GM21737 (cell line): ENCODE measurements at regions not wholly inside any gene's neighbourhood (a gene's known extent, or its start where the extent isn't known, plus 50 kb on each side); places are given as distances from the start of the nearest gene placed in this dataset.

Source experiments
- ATAC-seq: cut with Tn5 transposase; IDR thresholded peaks from one replicate; pipeline ENCODE4 v1.9.1; 2021; ENCODE audit warnings: mild to moderate bottlenecking, moderate library complexity; ENCODE audit not compliant: unreplicated experiment

DNA sequence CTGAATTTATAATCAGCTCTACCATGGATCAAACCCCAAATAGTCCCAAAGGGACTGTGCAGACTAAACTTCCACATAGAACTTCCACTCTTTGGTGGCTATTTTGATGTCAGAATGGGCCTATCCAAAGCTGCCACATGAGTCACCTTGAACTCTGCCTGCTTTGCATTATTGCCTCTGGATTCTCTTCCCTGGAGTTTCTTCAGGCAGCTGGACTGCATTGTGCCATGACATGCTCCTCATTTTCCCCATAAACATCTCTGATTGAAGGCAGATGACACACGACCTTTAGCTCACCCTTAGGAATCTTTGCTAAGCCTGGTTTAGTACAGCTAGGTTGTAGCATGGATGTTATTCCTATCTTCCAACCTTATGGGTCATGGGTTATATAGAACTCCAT, 251.7 kb downstream of the FZD1 start:
- ATAC-seq = no peak

DNA sequence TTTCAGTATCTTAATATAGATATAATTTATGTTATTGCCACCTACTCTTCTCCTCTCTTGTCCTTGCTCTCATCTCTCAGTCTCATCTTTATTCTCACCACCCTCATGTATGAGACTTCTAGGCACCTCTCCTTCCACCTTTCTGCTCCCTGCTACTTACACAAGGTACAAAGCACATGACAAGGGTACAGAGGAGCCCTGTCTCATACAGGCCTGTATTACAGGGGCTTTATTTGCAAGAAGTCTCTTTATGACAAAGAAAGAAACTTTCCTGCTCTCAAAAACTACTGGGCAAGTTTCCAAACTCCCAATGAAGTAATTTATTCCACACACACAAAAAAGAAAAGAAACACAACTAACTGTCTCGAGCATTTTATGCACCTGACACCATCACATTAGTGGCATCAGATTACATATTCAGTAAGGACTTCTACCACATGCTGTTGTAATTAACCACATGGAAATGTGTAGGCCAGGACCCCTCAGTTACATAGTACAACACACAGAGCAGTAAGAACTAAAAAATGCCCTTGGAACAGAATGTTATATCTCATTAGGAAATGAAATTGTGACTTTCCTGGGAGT, 253.1 kb downstream of the FZD1 start:
- ATAC-seq = no peak

DNA sequence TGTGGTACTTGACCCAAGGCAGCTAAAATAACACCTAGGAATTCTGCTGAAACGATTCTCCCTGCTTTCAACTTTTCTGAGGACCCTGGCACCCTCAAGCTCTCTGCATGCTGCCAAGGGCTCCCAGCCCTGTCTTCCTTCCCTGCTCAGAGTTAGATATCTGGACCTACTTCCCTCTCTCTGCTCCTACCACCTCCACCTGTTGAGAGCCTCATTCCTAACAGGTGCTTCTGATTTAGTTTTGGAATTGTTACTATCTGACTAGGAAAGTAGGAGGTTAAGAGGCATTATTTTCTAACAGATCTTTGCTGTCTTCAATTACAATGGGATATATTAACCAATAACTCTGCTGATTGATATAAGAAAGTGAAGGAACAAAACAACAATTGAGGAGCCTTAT, 253.8 kb downstream of the FZD1 start:
- no peak for ATAC-seq

DNA sequence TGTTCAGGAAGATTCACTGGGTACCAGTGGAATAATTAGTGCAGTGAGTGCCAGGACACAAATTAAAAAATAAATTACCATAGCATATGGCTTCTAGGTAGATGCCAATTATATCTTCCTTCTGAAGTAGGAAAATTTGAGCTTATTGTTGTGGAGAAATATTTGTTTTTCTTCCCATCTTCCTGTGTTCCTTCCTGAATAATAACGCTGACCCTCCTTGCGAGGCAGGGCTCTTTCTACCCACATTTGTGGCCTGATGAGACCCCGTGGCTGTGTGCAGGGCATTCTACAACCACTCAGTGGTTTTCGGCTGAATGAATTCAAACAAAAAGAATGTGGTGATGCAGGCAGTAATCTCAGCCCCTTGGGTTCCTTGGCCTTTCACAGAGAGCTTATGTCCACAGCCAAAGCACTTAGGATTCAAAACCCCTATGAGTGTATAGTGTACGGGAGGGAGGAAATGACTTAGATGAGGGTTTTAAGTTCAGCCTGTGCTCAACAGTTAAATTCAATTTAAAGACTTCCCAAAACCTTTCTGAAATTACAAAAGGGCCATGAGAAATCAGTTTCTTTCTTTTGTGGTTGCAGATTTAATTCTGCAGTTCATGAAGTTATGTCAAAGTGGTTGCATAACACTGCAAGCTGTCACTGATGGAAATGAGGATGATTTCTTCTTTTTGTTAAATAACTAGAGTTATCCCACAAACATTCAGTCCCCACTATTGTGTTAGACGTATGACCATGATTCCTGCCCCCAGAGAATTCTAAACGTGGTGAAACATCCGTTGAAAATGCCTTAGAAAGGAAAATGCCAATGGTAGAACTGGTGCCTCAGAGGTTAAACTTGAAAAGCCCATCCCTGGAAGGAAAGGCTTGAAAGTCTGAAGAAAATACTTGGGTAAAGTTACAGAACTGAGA, 255.3 kb downstream of the FZD1 start:
- ATAC-seq = no peak

DNA sequence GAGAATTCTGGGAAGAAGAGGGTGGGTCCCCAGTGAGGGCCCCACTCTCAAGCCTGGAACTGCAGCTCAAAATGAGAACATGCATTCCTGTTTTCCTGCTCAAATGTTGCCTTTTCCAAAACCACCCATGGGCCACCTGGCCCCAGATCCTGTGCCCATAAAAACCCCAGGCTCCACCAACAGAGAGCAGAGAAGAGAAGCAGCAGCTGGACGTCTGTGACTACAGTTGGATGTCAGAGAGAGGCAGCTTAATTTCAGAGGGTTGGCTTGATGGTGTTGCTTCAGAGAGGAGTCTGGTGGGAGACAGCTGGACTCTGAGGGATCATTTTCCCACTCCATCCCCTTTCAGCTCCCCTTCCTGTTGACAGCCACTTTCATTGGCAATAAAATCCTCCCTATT, 256.4 kb downstream of the FZD1 start:
- ATAC-seq = no peak

DNA sequence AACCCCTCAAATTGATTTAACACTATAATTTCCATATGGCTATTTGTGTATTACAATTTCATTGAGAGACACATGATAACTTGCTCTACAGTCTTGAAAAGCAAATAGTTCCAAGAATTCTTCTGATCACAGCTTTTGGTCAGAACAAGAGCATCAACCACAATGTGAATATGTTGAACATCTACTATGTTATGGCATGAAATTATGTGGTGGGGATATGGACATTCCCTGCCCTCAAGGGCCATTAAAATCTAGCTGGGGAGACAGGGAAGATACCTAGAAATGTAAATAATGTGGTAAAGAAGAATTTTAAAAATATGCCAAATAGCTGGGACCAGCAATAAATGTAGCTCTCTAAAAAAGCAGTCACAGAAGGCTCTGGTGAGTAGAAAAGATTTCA, 262.2 kb downstream of the FZD1 start:
- ATAC-seq = no peak

DNA sequence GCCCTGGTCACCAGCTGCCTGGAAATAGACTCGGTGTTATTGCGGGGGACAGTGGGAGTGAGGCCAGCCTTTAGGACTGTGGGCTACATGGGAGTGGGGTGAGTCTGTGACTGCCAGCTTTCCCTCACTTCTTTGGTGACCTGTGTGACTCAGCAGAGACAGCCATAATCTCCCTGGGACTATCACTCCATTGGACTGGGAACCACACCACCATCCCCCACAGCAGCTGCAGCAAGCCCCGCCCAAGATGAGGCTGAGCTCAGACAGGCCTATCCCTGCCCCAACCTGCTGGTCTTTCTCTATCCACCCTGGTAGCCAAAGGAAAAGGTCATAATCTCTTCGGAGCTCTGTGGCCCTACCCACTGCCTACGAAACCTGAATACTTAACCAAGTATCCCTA, 263.2 kb downstream of the FZD1 start:
- ATAC-seq = no peak

DNA sequence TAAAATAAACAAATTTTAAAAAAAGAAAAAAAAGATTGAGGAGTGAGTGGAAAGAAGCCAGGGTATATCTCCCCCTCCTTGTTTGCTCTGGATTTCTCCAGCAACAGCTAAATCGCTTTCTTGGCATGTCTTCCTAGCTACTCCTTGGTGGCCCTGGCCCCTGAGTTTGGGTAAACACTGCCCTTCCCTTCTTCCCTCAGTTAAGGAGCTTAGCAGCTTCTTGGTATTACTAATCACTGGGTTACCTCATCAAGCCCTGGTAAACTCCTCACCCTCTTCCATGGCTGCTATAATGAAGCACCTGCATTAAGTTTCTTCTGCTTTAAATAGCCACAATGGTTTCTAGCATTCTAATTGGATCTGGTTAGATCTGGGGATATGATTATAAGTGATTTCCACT, 269.8 kb downstream of the FZD1 start:
- ATAC-seq = no peak

DNA sequence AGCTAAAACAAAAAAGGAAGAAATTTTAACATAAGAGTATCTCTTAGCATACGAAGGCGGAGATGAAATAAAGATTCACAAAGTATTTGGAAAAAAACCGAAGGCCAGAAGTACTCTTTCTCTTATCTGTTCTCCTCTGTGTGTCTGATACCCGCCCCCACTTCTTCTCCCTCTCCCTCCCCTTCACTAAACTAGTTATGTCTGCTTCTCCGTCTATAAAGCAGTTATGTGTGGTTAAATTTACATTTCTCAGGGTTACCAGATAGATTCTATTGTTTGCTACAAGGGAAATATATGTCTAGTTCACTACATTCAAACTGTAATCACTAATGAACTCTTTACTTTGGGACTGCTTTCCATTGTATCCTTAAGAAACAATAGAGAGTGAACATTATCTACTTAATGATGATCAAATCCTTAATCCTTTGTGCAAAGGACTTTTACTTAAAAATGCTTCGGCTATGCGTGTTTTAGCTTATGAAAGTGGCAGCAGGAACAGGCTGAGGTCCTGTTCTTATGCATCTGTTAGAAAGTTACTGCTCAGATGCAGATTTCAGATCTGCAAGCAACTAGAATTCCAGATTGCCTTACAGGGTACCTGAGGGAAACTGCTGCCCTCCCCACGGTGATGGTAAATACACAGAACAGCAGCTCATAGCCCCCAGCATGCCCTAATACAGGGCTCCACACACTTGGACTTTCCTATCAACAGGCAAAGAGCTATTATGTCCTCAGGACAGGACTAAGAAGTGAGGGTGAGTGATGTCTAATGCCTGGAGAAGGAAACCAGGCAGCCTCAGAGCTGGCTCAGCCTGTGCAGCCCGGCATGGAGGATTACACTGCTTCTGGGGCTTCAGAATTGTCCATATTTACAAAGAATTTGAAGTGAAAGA, 273.3 kb downstream of the FZD1 start:
- no peak for ATAC-seq

DNA sequence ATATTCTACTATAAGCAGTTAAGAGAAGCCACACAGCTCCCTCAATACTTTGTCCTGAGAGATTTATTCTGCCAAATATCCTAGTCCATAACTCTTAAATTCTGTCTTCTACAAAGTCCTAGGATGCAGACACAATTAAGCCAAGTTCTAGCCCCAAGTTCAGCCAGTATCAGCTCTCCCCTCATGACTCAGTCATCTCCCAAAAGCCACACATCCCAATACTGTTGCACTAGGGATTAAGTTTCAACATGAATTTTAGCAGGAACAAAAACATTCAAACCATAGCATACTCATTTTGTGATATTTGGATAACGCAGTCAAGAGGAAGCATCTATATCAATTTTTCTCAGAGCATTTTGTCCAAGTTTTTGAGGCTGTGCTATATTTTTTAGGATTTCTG, 277.4 kb downstream of the FZD1 start:
- ATAC-seq = no peak

DNA sequence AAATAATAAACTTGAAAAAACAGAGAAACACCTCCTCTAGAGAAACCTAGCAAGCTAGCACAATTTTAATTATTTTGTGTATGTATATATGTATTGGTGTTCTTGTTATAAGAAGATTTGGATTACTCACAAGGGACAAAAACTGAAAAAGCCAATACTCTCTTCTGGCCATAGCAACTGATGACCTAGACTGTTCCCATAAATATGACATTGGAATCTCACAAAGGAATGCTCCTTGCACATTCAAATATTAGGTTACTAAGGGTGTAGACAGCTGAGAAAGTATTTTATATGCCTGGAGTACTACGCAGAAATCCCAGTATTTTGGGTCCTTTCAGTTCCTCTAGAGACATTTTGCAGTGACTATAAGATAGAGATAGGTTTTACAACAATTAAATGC, 279.4 kb downstream of the FZD1 start:
- no peak for ATAC-seq

DNA sequence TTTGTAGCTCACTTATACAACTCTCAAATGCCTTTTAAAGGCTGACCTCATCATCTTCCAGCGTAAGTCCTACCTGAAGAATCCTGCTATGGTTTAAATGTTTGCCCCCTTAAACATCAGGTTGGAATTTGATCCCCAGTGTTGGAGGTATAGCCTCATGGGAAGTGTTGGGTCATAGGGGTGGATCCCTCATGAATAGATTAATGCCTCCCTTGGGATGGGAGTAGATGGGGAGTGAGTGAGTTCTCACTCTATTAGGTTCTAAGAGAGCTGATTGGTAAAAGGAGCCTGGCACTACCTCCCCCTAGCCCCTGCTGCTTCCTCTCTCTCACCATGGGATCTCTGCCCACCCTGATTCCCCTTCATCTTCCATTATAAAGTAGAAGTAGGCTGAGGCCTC, 285.6 kb downstream of the FZD1 start:
- no peak for ATAC-seq

DNA sequence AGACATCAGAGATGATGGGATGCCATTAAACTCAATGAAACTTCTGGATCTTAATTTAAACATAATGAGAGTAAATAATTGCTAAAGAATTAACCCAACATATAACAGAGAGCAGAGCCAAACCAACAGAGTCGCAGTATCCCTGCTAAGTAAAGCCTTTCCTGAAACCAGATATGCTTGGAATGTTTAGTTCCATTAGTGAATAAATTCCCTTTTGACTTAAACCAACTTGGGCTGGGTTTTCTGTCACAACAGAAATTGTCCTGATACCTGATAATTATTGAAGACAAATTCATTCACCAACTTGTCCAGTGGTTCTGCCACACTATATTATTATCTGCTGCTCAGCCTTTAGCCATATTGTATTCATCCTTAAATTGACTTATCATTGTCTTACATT, 286.7 kb downstream of the FZD1 start:
- ATAC-seq = no peak

DNA sequence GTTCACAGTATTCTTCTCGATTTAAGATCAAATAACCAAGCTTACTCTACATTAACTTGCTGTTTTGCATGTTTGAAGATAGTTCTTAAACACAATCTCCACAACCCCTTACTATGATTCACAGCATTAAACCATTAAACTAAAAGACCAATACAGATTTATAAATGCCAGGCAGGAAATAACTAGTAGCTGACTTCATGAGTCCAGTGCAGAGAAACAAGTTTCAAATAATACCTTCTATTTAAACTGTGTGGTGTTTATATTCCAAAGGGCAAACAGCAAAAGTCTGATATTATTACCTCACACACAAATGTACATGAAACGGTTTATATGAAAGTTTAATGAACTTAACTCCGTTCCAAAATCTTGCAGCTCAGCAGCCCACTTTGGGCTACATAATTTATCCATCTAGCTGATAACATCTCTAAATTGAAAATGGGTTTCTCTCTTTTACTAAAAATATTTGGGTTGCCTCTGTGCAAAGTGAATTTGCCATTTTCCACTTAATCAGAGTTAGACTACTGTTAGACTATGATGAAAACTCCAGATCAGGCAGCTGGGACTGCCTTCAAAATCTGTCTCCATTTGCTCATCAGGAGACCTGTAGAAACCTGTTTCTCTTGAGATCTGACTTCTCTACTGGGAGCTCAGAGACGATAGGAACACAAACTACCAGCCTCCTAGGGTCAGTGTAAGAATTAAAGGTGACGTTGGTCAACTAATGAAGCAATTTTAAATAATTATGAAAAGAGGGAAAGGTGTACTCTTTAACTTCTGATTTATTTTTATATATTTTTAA, 287.3 kb downstream of the FZD1 start:
- no peak for ATAC-seq

DNA sequence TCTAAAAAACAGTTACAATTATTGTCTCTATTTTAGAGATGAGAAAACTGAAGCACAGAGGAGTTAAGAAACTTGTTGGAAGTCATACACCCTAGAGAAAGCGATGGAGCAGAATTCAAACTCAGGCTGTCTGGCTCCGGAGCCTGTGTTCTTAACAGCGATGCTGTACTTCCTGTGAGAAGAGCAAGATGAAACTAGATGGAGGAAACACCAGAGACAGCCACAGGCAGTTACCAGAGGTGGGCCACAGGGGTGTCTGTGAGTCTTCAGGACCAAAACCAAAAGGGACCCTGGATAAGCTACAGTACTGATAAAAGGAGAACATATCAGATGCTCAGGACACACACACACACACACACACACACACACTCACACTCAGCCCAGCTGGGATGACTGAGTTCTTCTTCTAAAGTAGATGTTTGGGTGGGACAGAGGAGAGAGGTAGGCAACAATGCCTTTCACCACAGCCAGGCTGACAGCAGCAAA, 289.2 kb downstream of the FZD1 start:
- no peak for ATAC-seq

DNA sequence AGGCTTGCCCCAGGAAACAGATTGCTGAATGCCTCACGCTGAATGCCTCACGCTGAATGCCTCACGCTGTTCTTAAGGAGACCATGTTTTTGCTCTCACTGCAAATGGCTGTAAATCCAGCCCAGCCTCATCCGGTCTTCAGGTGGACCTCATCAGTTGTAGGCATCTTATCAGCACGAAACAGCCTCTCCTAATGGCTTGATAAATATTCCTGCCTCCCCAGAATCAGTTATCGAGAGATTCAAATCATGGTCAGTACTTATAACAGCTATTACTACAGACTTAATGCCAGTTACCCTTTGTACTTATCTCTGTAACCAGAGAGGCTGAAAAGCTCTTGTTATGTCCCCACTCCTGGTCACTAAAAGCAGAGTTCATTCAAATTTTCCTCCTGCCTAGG, 290.6 kb downstream of the FZD1 start:
- ATAC-seq = no peak

DNA sequence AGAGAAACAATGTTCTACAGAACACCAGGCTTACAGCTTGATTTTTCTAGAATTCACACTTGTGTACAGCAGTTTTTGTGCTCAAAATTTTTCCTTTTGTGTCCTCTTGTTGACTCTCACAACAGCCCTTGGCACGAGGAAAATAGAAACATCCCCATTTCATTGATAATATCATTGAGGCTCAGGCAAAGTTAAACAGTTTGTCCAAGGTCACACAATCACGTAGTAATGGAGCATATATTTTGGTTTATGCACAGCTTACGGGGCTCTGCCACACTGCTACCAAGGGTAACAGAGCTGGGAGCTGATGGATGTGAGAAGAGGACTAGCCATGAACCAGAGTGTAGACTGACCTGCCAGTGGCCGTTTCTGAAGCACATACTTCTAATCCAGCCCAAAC, 292.0 kb downstream of the FZD1 start:
- ATAC-seq = no peak

DNA sequence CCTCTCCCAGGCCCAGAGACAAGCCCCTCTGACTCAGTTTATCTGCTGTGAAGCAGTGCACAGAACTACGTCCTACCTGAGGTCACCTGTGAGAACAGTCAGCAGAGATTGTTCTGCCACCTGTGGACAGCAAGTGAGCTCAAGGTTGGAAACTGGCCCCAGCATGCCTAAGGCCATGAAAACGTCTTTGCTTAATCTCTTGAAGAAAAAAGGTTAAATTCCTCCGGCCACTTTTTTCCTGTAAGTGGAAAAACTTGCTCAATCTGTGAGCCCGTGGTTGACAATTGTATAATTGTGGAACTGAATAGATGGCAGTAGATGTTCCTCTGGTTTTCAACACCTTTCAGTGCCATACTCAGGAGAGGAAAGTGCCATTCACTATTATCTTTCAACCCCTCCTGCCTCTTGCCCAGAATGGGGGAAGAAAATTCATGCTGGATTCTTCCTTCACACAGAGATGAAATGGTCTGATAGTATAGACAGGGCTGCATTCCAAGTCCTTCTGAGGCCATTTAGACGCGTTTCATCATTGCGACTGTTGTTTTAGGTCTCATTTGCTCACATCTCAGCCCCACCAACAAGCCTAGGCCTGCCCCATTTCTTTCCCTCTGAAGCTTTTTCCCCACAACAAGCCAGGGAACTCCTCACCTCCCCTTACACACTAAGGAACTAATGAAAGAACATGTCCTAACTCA, 292.9 kb downstream of the FZD1 start:
- no peak for ATAC-seq

DNA sequence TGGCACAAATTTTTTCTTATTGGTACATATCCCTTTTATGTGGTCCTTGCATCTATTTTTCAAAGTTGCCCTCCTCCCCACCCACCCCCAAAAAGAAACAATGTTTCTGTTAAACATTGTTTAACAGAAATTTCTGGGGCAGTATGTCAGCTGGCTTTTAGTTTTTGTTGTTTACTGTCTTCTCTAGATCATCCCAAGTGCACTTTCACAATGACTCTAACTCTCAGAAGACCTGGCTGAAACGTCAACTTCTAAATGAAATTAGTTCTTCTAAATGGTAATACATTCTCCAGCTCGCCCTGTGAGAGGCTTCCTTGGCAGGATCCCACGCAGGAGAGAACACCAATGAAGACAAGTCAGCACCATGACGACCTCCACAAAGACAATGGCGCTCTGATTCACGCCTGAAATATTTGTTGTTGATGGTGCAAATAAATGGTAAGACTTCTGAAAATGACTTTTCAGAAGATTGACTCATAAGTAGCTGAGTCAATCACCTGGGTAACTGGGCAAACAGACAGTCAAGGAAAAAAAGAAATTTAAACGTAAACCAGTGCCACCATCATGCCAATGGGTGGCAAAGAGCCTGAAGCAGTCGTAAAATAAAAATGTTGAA, 293.7 kb downstream of the FZD1 start:
- peak; percentile 93 for ATAC-seq

DNA sequence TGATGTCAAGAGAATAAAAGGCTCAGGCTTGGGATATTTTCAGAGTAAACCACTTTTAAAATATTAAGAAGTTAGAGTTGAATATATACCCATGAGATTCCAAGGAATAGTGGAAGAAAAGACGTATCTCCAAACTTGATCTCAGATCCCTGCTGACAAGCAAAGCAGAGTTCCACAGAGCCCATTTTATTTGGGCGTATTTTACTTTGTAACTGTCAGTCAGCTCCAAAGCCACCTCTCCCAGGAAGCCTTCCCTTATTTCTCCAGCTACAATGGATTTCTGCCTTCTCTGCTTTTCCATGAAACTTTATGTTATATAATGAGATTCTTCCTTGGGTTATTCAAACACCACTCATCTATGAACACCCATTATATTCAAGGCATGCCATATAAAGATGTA, 295.7 kb downstream of the FZD1 start:
- ATAC-seq = no peak
